Inferior parietal cortex (tissue), 1 donor: ENCODE measurements at regions not wholly inside any gene's neighbourhood (a gene's known extent, or its start where the extent isn't known, plus 50 kb on each side); places are given as distances from the start of the nearest gene placed in this dataset.

ENCODE experiments used
- DNase-seq: peaks from one replicate; pipeline ENCODE4 v3.0.0-alpha.2; 2016; ENCODE audit errors: extremely low spot score

- DNase-seq, result no peak
These were observed 61.1 kb upstream of the CD44 start for GRCh38 chr11:35077709-35078469.

- DNase-seq, result no peak
These were observed 60.6 kb upstream of the CD44 start for GRCh38 chr11:35078470-35078735.

DNA sequence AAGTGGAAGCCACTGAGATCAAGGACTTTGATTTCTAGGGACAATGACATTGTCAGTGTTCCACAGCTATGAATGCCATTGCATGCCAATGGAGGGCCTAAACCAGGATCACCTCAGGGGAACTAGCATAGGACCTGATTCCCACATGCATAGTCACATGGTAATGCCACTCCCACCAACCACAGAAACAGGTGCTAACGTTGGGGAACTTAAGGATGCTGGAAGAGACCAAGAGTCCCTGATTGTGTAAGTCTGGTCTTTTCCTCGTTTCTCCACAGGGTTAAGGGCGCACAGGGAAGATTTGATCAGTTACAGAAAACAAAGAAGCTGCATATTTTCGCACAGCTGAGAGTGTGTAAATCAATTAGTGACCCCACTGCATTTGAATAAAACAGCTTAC is 59.4 kb upstream of the CD44 start:
- no peak for DNase-seq

GRCh38 chr11:35082321-35083180 is 56.4 kb upstream of the CD44 start:
- DNase-seq, result peak; percentile 16

DNA sequence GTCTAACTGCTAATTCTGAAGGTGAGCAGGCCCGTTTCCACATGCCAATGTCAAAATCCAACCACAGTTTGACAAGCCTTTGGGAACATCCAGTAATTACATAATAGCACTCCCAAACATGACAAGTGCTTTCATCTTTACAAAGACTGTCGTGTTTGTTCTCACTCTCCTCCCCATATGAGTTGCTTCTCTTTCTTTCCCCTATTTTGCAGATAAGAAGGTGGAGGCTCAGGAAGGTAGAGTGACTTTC is 55.9 kb upstream of the CD44 start:
- DNase-seq, result no peak

DNA sequence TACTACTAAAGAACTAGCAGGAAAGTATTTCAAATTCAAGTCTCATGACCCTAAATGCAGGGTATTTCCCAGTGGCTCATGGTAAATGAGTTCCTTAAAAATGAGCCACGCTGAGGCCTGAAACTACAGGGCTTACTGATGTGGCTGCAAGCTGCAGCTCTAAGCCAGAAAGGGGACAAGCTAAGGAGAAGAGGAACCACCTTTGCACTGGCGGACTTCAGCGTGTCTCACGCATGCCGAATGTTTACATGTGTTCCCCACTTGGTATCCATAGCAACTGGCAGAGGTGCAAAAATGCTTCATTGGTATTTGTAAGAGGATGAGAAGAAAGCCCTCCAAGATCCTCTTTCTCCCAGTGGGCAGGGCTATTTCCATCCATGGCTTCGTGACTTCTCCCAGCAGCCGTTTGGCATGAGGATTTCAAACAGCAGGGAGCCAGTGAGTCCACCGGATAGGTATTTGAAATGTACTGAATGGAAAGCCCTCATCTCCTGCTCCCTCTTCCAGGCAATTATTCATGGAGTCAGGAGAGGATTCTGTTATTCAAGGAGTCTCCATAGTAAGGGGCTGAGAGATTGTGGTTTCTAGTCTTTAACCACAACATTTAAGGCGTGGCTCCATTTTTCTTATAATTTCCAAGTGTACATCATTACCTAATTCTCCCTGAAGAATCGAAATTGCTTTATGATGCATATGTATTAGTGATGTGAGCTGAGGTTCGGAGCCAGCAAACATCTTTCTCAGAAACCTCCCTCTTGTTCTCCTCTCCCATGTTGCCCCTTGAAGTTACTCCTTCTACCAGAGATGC is 55.3 kb upstream of the CD44 start:
- DNase-seq, result peak; percentile 46

DNA sequence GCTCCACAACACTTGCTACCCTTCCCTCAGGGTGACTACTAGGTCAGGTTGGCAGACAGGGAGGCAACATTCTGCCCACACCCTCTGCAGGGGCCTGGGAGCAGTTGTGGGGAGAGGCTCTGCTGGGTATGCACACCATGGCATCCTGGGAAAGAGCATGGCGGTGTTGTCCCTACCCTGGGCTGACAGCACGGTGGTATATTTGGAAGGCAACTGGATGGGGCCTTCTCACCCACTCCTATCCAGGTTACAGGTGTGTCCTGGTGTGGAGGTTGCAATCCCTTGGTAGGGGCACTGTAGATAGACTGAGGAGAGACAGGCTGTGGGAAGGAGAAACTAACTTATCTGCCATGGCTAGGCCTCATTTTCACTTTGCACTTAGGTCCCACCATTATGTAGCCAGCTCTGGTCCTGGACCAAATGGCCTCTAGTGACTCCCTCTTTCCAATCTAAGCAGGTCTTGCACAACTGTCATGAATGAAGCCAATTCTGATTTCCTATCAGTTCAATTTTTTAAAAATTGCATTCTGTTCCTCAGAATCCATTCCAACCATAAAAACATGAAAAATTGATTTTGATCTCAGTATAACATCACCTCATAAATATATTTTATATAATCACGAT is 54.0 kb upstream of the CD44 start:
- DNase-seq, result no peak

DNA sequence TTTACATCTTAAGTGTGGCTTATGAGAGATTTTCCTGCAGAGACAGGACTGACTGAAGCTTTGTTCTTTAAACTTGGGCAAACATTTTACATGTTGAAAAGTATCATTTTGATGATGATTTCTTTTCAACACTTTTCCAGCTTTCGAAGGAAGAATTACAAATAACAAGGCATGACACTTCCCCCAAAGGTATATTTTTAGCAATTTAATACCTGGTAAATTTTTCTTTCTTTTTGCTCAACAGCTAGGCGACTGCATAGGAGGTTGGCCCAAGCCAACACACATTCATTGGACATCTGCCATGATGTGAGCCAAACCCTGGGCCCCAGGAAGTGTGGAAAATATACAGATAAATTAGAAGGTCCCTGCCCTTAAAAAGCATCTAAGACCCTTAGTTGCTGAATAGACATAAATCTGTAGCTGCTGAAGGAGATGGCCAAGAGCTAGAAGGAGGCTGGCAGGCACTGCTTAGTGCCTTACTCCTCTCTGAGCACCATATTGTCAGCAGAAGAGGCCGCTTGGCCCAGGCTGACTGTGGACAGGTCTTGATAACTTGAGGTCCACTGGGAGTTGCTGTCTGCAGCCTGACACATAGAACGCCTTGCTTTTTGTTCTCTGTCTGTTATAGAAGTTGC is 53.3 kb upstream of the CD44 start:
- DNase-seq, result no peak

DNA sequence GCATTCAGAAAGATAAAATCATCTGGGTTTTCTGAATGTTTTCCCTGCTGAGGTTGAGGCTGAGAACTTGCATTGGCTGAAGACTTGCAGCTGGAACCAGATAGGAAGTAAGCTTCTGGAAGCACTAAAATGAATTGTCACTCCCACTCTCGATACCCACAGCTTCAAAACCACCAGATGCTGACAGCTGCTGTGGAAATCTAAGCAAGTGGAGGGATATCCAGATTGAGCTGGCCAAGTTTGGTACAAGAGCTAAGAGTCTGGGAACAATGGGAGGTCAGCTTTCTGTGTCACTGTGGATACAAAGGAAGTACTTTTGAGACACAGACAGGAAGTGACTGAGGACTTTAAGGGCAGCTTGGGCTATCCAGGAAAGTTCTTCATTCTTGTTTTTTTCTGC is 51.3 kb upstream of the CD44 start:
- no peak for DNase-seq

DNA sequence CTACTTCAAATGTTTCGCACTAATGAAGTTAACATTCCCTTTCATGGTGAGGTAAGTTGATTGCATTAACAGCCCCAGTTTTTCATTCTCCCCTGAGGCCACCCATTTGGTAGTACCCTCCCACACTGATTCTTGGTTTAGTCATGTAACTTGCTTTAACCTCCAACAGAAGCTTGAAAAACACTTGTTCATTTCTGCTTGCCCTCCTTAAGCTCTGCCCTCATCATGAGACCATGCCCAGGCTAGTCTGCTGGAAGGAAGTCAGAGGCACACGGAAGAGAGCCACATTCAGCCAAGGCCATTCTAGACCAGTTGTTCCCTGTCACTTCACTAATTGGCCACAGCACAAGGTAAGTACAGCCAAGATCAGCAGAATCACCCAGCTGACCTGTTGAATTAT is 50.7 kb upstream of the CD44 start:
- no peak for DNase-seq

- no peak for DNase-seq
These were observed 50.3 kb upstream of the CD44 start for GRCh38 chr11:35088676-35089075.
